ENCODE measurements at regions not wholly inside any gene's neighbourhood (a gene's known extent, or its start where the extent isn't known, plus 50 kb on each side); places are given as distances from the start of the nearest gene placed in this dataset.
"Not testable (repeated sequence)": the region's sequence is repeated elsewhere in the genome, so short reads cannot be mapped to it uniquely, and the experiment has no call there.

DNA sequence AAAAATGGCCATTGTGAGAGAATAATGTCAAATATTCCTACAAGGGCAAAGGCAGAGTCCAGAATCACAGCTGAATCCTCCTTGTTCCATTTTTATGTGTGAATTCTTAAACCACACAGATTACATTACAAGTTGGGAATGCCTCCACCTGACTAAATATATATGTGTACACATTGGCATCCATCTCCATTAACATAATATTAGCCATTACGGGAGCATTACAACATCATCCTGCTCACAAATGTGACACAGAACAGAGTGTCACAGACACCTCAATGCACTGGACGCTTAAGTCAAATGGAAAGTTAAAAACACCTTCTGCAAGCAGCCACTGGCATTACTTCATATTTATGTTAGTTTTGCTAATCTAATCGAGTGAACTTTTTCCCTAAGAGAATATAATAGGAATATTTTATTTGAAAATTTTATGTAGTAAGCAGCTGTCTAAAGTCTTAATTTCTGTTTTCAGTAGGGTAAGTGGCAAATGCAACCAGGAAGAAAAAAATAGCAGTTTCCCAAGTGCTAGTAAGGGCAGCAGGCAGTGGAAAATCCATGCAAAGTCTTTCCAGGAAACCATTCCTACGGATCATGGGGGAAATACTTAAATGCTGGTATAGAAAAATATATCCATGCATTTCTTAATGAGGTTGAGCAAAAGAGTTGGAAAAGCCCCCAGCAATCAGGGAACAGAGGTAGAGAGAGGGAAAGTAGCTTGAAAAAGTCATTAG, 255.6 kb downstream of the OSR1 start:
- Histone ChIP-seq H3K36me3 (ENCODE audit: insufficient read depth, low read length) (no peaks in the 10 kb centered on the region), H3K4me1 (ENCODE audit: insufficient read depth, low read length) (0 out of 2 replicates have a peak, but pooled peaks cover 3% of the 10 kb centered on the region), H3K9ac (ENCODE audit: low read depth, low read length) (no peak overlapping the region), H3K9me3 (ENCODE audit: control insufficient read depth, insufficient read depth, low read length) (no peaks in the 10 kb centered on the region)

- Histone ChIP-seq H3K9ac (ENCODE audit: low read depth, low read length) (no peak overlapping the region), H3K4me1 (ENCODE audit: insufficient read depth, low read length) (0 out of 2 replicates have a peak, but pooled peaks cover 3% of the 10 kb centered on the region), H3K9me3 (ENCODE audit: control insufficient read depth, insufficient read depth, low read length) (no peaks in the 10 kb centered on the region), H3K36me3 (ENCODE audit: insufficient read depth, low read length) (no peaks in the 10 kb centered on the region)
Measured at GRCh38 chr2:19101968-19102367, 256.5 kb downstream of the OSR1 start.

GRCh38 chr2:19100570-19100969, 257.9 kb downstream of the OSR1 start:
- no peak overlapping the region for H3K9ac ChIP-seq (ENCODE audit: low read depth, low read length)
- H3K36me3 ChIP-seq (ENCODE audit: insufficient read depth, low read length), result no peaks in the 10 kb centered on the region
- H3K4me1 ChIP-seq (ENCODE audit: insufficient read depth, low read length), result 0 out of 2 replicates have a peak, but pooled peaks cover 3% of the 10 kb centered on the region
- H3K9me3 ChIP-seq (ENCODE audit: control insufficient read depth, insufficient read depth, low read length), result no peaks in the 10 kb centered on the region

GRCh38 chr2:19099181-19099580, 259.2 kb downstream of the OSR1 start:
- Histone ChIP-seq H3K36me3 (ENCODE audit: insufficient read depth, low read length) (no peaks in the 10 kb centered on the region), H3K4me1 (ENCODE audit: insufficient read depth, low read length) (0 out of 2 replicates have a peak, but pooled peaks cover 3% of the 10 kb centered on the region), H3K9me3 (ENCODE audit: control insufficient read depth, insufficient read depth, low read length) (no peaks in the 10 kb centered on the region), H3K9ac (ENCODE audit: low read depth, low read length) (no peak overlapping the region)

DNA sequence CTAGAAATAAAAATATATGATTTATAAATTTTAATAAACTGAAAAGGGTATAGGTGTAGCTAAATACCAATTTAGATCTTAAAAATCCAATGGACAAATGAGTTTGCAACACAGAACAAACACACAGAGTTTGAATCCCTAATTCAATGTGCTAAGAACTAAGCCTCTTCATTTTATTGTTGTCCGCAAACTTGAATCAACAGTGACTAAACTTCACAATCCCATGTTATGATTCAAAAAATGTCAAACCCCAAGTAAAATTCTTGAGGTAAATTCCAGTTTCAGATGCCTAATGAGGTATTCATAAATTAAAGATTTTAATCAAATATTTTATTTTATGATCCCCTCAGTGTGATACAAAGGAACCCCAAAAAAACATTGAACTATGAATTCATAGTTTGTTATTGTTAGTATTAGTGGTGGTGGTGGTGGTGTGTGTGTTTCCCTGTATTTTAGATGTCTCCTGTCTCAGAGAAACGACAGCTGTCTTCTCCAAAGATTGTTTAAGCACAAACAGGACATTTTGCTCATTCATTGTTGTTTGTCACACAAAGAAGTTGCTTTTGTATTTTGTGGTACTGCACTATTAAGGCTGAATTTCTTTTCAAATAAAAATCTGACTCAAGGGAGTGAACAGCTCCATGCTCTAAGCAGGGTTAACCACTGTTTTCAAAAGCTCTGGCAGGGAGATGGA, 259.8 kb downstream of the OSR1 start:
- no peaks in the 10 kb centered on the region for H3K9me3 ChIP-seq (ENCODE audit: control insufficient read depth, insufficient read depth, low read length)
- no peak overlapping the region for H3K9ac ChIP-seq (ENCODE audit: low read depth, low read length)
- 0 out of 2 replicates have a peak, but pooled peaks cover 3% of the 10 kb centered on the region for H3K4me1 ChIP-seq (ENCODE audit: insufficient read depth, low read length)
- no peaks in the 10 kb centered on the region for H3K36me3 ChIP-seq (ENCODE audit: insufficient read depth, low read length)

GRCh38 chr2:19089476-19089875, 268.9 kb downstream of the OSR1 start:
- not testable (repeated sequence) for H3K9ac ChIP-seq (ENCODE audit: low read depth, low read length); H3K36me3 ChIP-seq (ENCODE audit: insufficient read depth, low read length)
- peaks cover 13% of the 10 kb centered on the region; the same call in 1 of the 2 replicates for H3K4me1 ChIP-seq (ENCODE audit: insufficient read depth, low read length)

DNA sequence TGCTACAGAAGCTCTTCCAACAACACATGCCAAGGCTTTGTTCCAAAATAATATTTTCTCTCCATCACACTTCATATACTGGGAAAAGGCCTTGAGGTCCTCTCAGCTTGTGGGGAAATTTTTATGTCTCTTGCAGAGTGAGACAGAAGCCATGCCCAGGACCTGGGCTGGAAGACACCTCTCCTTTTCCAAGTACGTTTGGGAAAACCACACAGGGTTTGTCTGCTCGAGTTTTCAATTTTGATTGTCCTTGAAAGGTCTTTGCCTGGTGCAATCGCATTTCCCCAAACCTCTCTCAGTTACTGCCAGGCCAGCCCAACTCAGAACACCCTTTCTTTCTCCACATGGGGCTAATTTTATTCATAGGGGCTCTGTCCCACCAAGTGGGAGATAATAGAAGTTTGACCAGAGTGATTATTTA, 272.2 kb downstream of the OSR1 start:
- Histone ChIP-seq H3K36me3 (ENCODE audit: insufficient read depth, low read length) (no peaks in the 10 kb centered on the region), H3K9me3 (ENCODE audit: control insufficient read depth, insufficient read depth, low read length) (no peaks in the 10 kb centered on the region), H3K4me1 (ENCODE audit: insufficient read depth, low read length) (peaks cover 13% of the 10 kb centered on the region; the same call in 1 of the 2 replicates), H3K9ac (ENCODE audit: low read depth, low read length) (no peak overlapping the region; the same call in 1 of the 2 replicates)

More at GRCh38 chr2:19089476-19089875, 268.9 kb downstream of the OSR1 start:
- not testable (repeated sequence) for H3K9me3 ChIP-seq (ENCODE audit: control insufficient read depth, insufficient read depth, low read length)

DNA sequence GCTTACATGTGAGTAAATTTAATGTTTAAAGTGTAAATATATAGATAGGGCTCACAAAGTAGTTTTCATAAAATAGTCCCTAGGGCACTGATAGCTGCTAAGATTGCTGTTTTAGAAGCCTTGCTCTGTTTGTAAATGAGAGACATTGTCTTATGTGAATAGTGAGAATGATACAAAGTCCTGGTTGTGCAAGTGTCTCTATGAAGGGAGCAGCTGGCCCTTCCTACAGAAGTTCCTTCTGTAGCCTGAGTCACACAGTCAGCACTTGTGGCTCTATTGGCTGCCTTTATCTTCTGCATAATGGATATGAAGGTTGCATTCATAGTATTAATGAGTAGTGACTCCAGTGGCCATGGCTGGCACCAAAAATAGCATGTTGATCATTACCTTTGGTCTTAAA, 279.7 kb downstream of the OSR1 start:
- H3K9me3 ChIP-seq (ENCODE audit: control insufficient read depth, insufficient read depth, low read length), result no peaks in the 10 kb centered on the region
- H3K9ac ChIP-seq (ENCODE audit: low read depth, low read length), result no peak overlapping the region
- peaks cover 10% of the 10 kb centered on the region for H3K4me1 ChIP-seq (ENCODE audit: insufficient read depth, low read length)
- no peaks in the 10 kb centered on the region for H3K36me3 ChIP-seq (ENCODE audit: insufficient read depth, low read length)

- no peak overlapping the region for H3K9ac ChIP-seq (ENCODE audit: low read depth, low read length)
Measured at GRCh38 chr2:19073522-19073921, 284.9 kb downstream of the OSR1 start.

DNA sequence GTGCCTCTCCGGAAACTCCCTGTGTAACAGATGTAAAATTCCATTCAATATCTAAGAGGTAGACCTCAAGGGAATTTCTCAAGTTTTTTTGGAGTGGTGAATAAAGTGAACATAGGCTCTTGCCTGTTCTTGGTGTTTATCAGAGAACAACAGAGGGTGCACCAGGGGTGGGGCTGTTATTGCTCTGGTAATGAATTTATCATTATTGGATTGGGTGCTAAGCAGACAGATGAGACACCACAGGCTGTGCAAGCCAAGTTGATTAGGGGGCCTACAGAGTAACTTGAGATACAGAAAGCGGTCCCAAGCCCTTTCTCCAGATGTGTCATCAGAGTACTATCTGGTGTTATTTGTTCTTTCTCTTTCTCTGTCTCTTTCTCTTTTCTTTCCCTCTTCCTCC, 286.3 kb downstream of the OSR1 start:
- Histone ChIP-seq H3K9me3 (ENCODE audit: control insufficient read depth, insufficient read depth, low read length) (no peaks in the 10 kb centered on the region), H3K9ac (ENCODE audit: low read depth, low read length) (no peak overlapping the region), H3K36me3 (ENCODE audit: insufficient read depth, low read length) (no peaks in the 10 kb centered on the region), H3K4me1 (ENCODE audit: insufficient read depth, low read length) (peaks cover 14% of the 10 kb centered on the region)

More at GRCh38 chr2:19073522-19073921, 284.9 kb downstream of the OSR1 start:
- Histone ChIP-seq H3K9me3 (ENCODE audit: control insufficient read depth, insufficient read depth, low read length) (no peaks in the 10 kb centered on the region), H3K4me1 (ENCODE audit: insufficient read depth, low read length) (peaks cover 14% of the 10 kb centered on the region), H3K36me3 (ENCODE audit: insufficient read depth, low read length) (no peaks in the 10 kb centered on the region)

GRCh38 chr2:19070886-19071285, 287.5 kb downstream of the OSR1 start:
- H3K36me3 ChIP-seq (ENCODE audit: insufficient read depth, low read length), result no peaks in the 10 kb centered on the region
- H3K9ac ChIP-seq (ENCODE audit: low read depth, low read length), result no peak overlapping the region
- peaks cover 14% of the 10 kb centered on the region for H3K4me1 ChIP-seq (ENCODE audit: insufficient read depth, low read length)
- no peaks in the 10 kb centered on the region for H3K9me3 ChIP-seq (ENCODE audit: control insufficient read depth, insufficient read depth, low read length)

- no peaks in the 10 kb centered on the region for H3K36me3 ChIP-seq (ENCODE audit: insufficient read depth, low read length)
- H3K9me3 ChIP-seq (ENCODE audit: control insufficient read depth, insufficient read depth, low read length), result no peaks in the 10 kb centered on the region
- no peak overlapping the region for H3K9ac ChIP-seq (ENCODE audit: low read depth, low read length)
- H3K4me1 ChIP-seq (ENCODE audit: insufficient read depth, low read length), result peaks cover 16% of the 10 kb centered on the region
Measured at GRCh38 chr2:19068206-19068605, 290.2 kb downstream of the OSR1 start.

GRCh38 chr2:19062370-19062769, 296.1 kb downstream of the OSR1 start:
- Histone ChIP-seq H3K36me3 (ENCODE audit: insufficient read depth, low read length) (no peaks in the 10 kb centered on the region), H3K9ac (ENCODE audit: low read depth, low read length) (no peak overlapping the region), H3K9me3 (ENCODE audit: control insufficient read depth, insufficient read depth, low read length) (no peaks in the 10 kb centered on the region), H3K4me1 (ENCODE audit: insufficient read depth, low read length) (peaks cover 28% of the 10 kb centered on the region)

- H3K9ac ChIP-seq (ENCODE audit: low read depth, low read length), result peak overlapping the region; percentile 11; the same call in 1 of the 2 replicates
- peaks cover 26% of the 10 kb centered on the region for H3K4me1 ChIP-seq (ENCODE audit: insufficient read depth, low read length)
- no peaks in the 10 kb centered on the region for H3K36me3 ChIP-seq (ENCODE audit: insufficient read depth, low read length)
- no peaks in the 10 kb centered on the region for H3K9me3 ChIP-seq (ENCODE audit: control insufficient read depth, insufficient read depth, low read length)
Measured at GRCh38 chr2:19059076-19059475, 299.3 kb downstream of the OSR1 start.

Measured in ES-I3 (cell line).